Bronchial epithelial cell (primary cell): ENCODE measurements at regions not wholly inside any gene's neighbourhood (a gene's known extent, or its start where the extent isn't known, plus 50 kb on each side); places are given as distances from the start of the nearest gene placed in this dataset.

Experiments
- DNase-seq: peaks from one replicate; pipeline ENCODE4 v3.0.0-alpha.2; 2010; ENCODE audit warnings: low read depth
- FAIRE-seq: peaks from 2 replicates; lab custom pipeline; 2011; peaks lifted over from hg19 to GRCh38; lab: Jason Lieb, UNC
- H3K27me3 ChIP-seq: 2 replicates; pipeline ENCODE4 v1.5.1; 2011; ENCODE audit warnings: low read length; ENCODE audit not compliant: control insufficient read depth, insufficient read depth
- H3K36me3 ChIP-seq: 2 replicates; pipeline ENCODE4 v1.5.1; 2011; ENCODE audit warnings: low read length; ENCODE audit not compliant: control insufficient read depth, insufficient read depth
- H3K4me3 ChIP-seq: 2 replicates; pipeline ENCODE4 v1.5.1; 2011; ENCODE audit warnings: mild to moderate bottlenecking, low read depth, low read length, control low read depth
- CTCF ChIP-seq: IDR thresholded peaks from 2 replicates; pipeline ENCODE4 v1.5.1; 2011; ENCODE audit warnings: mild to moderate bottlenecking, moderate library complexity, low read length, control low read depth, inconsistent platforms; ENCODE audit not compliant: insufficient read depth, severe bottlenecking

- no peaks in the 10 kb centered on the region for H3K27me3 ChIP-seq
- FAIRE-seq (no peak), DNase-seq (no peak)
- H3K4me3 ChIP-seq = no peak overlapping the region
- no peak for TF ChIP-seq CTCF
- no peaks in the 10 kb centered on the region for H3K36me3 ChIP-seq
Observed at GRCh38 chr10:58894929-58895328, 281.5 kb upstream of the PHYHIPL start.

GRCh38 chr10:58896229-58896628, 280.2 kb upstream of the PHYHIPL start:
- Histone ChIP-seq H3K4me3 (no peak overlapping the region), H3K27me3 (no peaks in the 10 kb centered on the region), H3K36me3 (no peaks in the 10 kb centered on the region)
- FAIRE-seq = no peak
- no peak for DNase-seq
- TF ChIP-seq CTCF = no peak

GRCh38 chr10:58897236-58897635, 279.2 kb upstream of the PHYHIPL start:
- Histone ChIP-seq H3K4me3 (no peak overlapping the region), H3K36me3 (no peaks in the 10 kb centered on the region), H3K27me3 (no peaks in the 10 kb centered on the region)
- no peak for FAIRE-seq
- no peak for TF ChIP-seq CTCF
- DNase-seq = no peak

- FAIRE-seq = no peak
- H3K27me3 ChIP-seq = no peaks in the 10 kb centered on the region
- H3K4me3 ChIP-seq = no peak overlapping the region
- no peak for TF ChIP-seq CTCF
- H3K36me3 ChIP-seq = no peaks in the 10 kb centered on the region
- DNase-seq = no peak
Observed at GRCh38 chr10:58897708-58898107, 278.7 kb upstream of the PHYHIPL start.

GRCh38 chr10:58898854-58899573, 277.4 kb upstream of the PHYHIPL start:
- FAIRE-seq = no peak
- DNase-seq = peak; percentile 66
- Histone ChIP-seq H3K4me3 (no peak overlapping the region), H3K27me3 (no peaks in the 10 kb centered on the region), H3K36me3 (no peaks in the 10 kb centered on the region)
- no peak for TF ChIP-seq CTCF
